ENCODE measurements at regions not wholly inside any gene's neighbourhood (a gene's known extent, or its start where the extent isn't known, plus 50 kb on each side); places are given as distances from the start of the nearest gene placed in this dataset.

DNA sequence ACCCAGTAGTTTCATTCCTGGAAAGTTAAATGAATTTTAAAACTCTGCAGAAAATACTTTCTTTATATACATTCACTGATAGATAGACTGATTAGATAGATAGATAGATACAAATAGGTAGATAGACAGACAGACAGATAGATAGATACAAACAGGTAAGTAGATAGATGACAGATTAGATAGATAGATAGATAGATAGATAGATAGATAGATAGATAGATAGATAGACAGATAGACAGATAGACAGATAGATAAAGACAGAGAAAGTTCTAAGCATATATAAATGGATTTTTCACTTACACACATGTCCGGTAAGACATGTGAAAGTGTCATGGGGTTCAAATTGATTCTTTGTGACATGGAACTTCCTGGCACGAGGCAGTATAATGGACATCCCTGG lies 349.7 kb downstream of the CDK5RAP2 start:
- no peak overlapping the region for H3K27ac ChIP-seq
- TF ChIP-seq ZFX (IDR thresholded peaks at IDR 0.05), result no peak
- TF ChIP-seq, protein P1, sequence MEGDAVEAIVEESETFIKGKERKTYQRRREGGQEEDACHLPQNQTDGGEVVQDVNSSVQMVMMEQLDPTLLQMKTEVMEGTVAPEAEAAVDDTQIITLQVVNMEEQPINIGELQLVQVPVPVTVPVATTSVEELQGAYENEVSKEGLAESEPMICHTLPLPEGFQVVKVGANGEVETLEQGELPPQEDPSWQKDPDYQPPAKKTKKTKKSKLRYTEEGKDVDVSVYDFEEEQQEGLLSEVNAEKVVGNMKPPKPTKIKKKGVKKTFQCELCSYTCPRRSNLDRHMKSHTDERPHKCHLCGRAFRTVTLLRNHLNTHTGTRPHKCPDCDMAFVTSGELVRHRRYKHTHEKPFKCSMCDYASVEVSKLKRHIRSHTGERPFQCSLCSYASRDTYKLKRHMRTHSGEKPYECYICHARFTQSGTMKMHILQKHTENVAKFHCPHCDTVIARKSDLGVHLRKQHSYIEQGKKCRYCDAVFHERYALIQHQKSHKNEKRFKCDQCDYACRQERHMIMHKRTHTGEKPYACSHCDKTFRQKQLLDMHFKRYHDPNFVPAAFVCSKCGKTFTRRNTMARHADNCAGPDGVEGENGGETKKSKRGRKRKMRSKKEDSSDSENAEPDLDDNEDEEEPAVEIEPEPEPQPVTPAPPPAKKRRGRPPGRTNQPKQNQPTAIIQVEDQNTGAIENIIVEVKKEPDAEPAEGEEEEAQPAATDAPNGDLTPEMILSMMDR (conservative IDR thresholded peaks at IDR 0.05), result no peak

DNA sequence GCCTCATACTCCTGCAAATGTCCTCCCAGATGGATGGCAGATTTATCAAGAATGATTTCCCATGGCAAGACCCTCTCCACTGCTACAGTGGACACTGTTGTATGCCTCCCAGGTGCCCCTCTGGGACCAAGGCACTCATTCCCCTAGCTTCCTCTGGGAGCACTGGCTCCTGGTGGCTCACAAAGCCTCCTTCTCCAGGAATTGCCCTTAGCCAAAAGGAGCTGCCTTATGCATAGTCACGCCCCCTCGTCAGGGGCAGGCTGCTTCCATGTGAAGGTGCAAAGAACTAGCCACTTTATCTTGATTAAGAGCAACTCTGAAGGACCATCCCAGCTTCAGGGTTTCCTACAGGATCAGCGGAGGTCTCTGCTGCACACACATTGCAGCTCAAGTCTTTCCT lies 358.1 kb downstream of the CDK5RAP2 start:
- TF ChIP-seq, protein P1 (conservative IDR thresholded peaks at IDR 0.05), result no peak
- TF ChIP-seq ZFX (IDR thresholded peaks at IDR 0.05), result no peak
- no peak overlapping the region for H3K27ac ChIP-seq

DNA sequence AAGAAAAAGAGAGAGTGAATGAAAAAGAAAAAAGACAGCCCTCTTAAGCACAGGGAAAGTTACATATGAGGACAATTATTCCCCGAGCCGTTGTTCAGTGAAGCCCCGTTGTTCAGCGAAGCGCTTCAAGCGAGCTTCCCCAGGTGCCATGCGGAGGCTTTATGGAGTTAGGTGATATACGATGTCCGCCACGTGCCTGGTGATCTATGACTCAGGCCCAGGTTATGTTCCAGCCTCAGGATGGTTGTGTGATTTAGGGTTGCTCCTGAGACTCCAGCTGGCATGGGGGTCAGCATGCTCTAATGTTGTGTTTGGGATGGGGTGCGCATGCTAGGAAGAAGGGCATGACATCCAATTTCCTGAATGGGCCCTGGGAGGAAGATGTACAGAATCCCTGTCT lies 365.6 kb downstream of the CDK5RAP2 start:
- TF ChIP-seq ZFX (IDR thresholded peaks at IDR 0.05), result no peak
- TF ChIP-seq, protein P1 (conservative IDR thresholded peaks at IDR 0.05), result no peak
- H3K27ac ChIP-seq, result no peak overlapping the region

DNA sequence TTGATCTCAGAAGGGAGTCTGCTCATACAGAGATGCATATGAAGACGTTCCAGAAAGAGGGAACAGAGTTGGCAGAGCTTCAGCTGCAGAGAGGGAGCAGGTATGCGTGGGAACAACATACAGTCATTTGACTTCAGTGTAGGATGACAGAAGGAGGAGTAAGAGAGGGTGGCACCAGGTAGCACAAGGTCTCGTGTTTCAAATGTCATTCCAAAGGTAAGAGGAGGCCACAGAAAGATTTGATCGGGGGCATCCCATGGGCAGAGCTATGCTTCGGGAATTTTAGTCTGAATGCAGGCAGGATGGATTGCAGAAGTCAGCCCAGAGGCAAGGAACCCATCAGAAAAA lies 367.1 kb downstream of the CDK5RAP2 start:
- TF ChIP-seq, protein P1 (conservative IDR thresholded peaks at IDR 0.05), result no peak
- TF ChIP-seq ZFX (IDR thresholded peaks at IDR 0.05), result no peak
- H3K27ac ChIP-seq, result no peak overlapping the region

DNA sequence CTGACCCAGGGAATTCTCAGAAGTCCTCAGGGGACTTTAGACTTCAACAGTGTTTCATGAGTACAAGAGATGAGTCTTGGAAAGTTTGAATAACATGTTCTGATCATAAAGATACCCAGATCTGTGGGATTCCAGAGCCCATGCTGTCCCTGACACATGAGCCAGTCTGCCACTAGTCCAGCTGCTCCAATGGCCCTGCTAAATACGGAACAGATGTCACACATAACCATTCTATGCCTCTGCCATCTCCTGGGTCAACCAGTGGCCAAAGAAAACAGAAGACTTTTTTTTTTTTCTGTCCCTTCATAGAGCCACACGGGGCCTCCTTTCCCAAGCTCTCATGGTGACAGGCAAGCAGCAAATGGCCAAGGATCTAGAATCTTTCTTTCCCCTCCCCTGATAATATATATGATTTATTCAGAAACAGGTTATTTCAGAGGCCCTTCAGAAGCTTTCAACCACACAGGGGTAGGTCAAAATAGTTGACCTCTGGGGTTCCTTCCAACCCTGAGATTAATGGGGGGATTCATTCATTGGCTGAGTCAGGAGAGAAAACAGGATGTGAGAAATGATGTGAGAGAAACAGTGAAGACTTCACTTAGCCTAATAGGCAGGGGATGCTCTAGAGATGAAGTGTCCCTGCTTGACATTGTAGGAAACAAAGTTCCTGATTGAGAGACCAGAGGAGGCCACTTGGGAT lies 367.7 kb downstream of the CDK5RAP2 start:
- no peak overlapping the region for H3K27ac ChIP-seq
- TF ChIP-seq ZFX (IDR thresholded peaks at IDR 0.05), result no peak
- TF ChIP-seq, protein P1 (conservative IDR thresholded peaks at IDR 0.05), result no peak

DNA sequence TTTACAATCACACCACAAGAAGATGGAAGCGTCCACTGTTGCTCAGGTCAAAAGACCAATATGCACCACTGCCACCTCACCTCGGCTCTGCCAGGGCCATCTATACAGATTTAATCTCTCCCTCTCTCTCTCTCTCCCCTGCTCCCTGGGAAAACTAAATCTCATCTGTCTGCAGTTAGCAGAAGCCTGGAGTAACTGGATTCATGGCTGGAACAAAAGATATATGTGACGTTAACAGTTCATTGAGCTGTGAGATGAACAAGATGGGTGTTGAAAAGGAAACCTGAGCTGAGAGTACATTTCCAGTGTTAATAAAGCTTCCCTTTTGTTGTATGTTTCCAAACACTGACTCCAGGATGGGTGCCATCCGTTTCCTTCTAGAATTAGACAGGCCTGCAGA lies 369.7 kb downstream of the CDK5RAP2 start:
- H3K27ac ChIP-seq, result no peak overlapping the region
- TF ChIP-seq ZFX (IDR thresholded peaks at IDR 0.05), result no peak
- TF ChIP-seq, protein P1 (conservative IDR thresholded peaks at IDR 0.05), result no peak

DNA sequence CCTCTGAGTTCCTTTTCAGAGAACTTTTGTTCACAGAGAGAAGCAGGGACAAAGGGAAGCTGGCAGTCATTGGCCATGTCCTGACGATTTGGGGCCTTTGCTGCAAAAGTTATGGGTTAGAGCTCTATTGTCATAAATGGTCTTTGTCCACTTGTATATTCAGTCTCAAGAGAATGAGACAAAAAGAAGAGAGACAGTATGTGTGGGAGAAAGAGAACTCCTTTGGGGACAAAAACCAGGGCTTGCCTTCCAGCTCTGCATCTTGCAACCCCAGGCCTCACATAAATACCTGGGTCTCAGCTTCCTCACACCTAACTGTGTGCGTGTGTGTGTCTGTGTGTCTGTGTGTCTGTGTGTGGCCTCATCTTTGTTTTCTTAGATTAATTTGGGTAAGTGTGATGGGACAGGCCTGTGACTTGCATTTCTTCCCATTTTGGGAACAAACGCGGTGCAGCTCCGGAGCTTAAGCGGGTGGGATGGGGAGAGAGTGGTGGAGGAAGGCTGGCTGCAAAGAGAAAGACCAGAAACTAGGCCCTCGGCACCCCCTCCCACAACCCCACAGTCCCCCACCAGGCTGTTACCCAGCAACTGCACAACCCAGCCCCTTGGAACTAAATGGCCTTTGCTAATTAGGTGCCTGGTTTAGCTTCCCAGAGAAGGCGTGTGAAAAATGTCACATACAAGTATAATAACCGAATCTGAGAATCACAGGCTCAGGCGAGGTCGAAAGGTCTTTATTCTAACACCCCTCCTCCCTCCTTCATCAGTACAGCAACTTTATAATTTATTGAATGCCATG lies 376.9 kb downstream of the CDK5RAP2 start:
- no peak overlapping the region for H3K27ac ChIP-seq
- no peak for TF ChIP-seq ZFX (IDR thresholded peaks at IDR 0.05)
- TF ChIP-seq, protein P1 (conservative IDR thresholded peaks at IDR 0.05), result no peak
